HUDEP-2 (cell line): ENCODE measurements at regions not wholly inside any gene's neighbourhood (a gene's known extent, or its start where the extent isn't known, plus 50 kb on each side); places are given as distances from the start of the nearest gene placed in this dataset.
"Not testable (repeated sequence)": the region's sequence is repeated elsewhere in the genome, so short reads cannot be mapped to it uniquely, and the experiment has no call there.

ENCODE experiments used
- DNase-seq, 76 experiments: peaks; one replicate each; lab custom pipeline; 2025; ENCODE audit not compliant: unreplicated experiment in 76 of 76; lab: John Stamatoyannopoulos, UW

GRCh38 chr18:2123077-2123476, 448.2 kb downstream of the METTL4 start:
- no peak for DNase-seq

DNA sequence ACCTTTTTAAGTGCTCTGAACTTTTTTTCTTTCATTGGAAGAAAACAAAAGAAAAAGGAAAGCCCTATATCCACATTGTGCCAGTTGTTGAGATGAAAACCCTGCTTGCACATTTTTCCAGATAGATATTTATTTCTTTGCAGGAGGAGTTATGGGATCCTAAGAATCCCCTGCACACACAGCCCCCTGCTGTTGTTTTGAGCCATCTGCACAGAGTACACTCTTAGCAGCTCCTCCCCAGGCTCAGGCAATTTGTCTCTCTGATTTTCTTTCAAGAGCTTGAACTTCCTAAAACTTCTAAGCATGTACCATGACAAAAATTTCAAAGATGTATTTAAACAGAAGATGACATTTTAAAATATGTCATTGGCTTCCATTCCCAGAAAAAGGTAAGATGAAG, 436.9 kb downstream of the METTL4 start:
- no peak for DNase-seq

GRCh38 chr18:2135309-2135708, 436.0 kb downstream of the METTL4 start:
- DNase-seq, result no peak

DNA sequence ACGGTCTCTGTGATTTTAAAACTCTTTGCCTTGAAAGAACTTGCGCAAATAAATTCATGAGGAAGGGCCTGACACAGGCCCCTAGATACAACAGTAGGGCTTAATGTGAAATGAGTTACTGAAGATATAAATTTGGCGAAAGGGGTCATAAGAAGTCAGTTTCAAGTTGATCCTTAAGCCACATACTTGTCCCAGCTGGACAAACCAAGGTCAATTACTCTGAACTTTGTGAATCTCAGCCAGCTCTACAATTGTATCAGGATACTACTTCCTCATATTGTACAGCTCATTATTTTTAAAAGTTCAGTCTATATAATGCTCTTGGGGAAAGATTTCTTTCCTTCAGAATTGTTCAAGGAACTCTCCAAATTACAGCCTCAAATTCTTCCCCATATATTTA, 432.8 kb downstream of the METTL4 start:
- DNase-seq, result no peak

DNA sequence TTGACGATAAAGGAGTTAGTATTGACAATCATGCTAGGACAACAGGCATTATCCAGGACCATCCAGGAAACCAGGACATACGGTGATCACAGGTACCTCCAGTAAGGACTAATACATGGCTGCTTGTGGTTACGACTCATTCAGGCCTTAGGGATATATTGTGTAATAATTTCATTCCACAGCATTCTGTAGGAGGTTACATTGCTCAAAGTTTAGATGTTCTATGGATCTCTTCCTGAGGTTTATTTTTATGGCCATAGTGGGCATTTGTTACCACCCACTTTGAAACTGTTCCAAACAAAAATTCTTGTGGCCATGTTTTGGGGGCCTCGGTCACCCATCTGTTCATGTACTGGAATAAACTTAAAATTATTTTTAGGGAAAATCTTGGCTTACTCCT, 431.6 kb downstream of the METTL4 start:
- no peak for DNase-seq

DNA sequence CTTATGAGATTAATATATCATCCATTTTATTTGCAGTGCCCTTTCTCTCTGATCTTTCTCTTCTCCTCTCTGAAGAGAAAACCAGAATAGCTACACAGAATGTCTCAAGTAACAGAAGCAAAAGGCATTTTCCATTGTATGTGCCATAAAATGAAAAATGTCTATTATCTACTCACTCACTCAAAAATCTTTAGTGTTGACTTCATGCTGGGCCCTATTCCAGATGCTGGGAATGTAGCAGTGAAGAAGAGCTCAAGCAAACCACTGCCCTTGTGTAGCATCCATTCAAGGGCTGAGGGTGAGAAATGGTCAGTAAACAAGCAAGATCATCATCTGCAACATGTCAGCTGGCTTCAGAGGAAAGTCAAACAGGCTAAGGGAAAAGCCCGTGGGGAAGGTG, 427.7 kb downstream of the METTL4 start:
- no peak for DNase-seq

GRCh38 chr18:2144811-2145210, 426.5 kb downstream of the METTL4 start:
- no peak for DNase-seq

- DNase-seq, result no peak
Observed at GRCh38 chr18:2146092-2146491, 425.2 kb downstream of the METTL4 start.

GRCh38 chr18:2146754-2147153, 424.6 kb downstream of the METTL4 start:
- DNase-seq, result no peak

GRCh38 chr18:2147476-2148230, 423.7 kb downstream of the METTL4 start:
- DNase-seq, result no peak

DNA sequence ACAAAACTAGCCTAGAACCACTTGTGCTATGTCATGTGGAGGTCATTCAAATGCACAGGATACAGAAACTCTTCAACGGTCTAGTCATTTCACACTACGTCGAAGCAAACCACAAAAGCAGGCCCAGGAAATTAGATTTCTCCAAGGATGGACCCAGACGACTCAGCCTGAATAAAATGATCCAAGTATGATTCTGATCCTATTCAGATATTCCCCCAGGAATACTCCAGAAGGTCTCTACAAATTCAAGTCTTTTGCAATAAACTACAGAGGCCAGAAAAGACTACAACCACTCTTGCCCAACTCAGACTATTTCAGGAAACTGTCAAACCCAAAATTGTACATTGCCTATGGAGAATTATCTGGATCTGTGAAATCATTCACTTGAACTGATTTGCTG, 422.5 kb downstream of the METTL4 start:
- DNase-seq, result no peak

DNA sequence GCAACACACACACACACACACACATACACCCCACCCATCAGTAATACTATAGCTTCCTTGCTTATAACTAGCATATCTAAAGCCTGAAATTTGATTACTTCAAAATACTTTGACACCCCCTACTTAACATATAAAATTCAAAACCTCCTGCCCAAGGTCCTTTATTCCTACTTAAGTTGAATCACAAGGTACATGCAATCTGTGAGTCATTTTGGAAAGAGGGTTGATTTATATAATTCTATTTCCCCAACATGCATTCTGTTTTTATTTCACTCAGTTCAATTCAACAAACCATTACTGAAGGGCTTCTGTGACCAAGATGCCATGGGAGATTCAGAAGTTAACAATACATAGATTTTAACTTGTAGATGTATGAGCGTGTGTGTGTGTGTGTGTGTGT, 420.7 kb downstream of the METTL4 start:
- no peak for DNase-seq

DNA sequence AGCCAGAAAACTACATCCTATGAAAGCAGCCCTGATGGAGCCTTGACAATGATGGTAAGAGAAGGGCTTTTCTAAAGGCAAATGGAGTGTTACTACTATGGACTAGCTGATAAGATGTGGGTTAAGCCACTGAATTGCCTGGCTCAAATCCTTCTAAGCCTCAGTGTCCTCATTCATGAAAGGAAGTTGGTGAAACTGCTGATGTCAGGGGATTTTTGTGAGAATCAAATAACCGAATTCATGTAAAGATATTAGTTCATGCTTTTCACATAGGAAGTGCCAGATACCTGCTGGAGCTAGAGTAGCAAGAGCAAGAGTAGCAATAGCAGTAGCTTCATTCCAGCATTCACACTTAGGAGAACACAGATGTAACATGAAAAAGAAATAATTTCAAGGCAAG, 417.0 kb downstream of the METTL4 start:
- DNase-seq, result no peak

- DNase-seq, result no peak
Observed at GRCh38 chr18:2164644-2165550, 406.4 kb downstream of the METTL4 start.

DNA sequence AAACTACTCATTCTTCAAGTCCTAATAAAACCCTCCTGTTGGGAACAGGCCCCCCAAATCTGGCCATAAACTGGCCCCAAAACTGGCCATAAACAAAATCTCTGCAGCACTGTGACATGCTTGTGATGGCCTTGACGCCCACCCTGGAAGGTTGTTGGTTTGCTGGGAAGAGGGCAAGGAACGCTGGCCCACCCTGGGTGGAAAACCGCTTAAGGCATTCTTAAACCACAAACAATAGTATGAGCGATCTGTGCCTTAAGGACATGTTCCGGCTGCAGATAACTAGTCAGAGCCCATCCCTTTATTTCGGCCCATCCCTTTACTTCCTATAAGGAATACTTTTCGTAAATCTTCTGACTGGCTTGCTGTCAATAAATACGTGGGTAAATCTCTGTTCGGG, 404.4 kb downstream of the METTL4 start:
- not testable (repeated sequence) for DNase-seq

DNA sequence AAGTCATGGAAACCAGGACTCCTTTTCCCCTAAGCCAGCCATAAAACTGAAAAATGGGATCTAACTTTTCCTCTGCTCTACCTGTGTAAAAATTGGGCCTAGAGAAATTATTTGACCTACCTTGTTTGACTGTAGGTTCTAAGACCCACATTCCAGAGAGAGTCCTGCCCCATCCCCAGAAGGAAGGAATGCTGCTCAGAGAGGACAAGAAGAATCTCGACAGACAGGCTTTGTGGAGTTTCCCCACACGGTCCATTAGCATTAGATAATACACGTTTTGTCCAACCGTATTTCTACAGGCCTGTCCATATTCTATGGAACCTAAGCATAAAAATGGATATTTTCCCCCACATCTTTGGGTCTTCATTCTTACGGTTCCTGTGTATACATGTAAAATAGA, 403.3 kb downstream of the METTL4 start:
- DNase-seq, result no peak

DNA sequence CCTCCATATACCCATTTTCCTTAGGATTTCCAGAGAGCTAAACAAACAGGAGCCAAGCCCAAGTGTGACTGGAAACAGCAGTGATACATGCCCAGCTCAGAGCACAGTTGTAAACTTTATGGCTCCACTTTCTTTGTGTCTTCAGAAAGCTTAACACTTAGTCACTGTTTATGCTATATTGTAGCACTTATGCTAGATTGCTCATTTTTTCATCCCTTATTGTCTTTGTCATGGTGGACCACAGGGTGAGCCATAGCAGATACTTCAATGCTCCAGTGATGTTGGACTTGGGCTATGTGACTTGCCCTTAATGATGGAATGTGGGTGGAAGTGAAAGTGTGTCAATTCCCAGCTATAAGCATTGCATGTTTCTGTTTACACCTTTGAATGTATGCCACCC, 401.6 kb downstream of the METTL4 start:
- no peak for DNase-seq

- no peak for DNase-seq
Observed at GRCh38 chr18:2171840-2172625, 399.3 kb downstream of the METTL4 start.

GRCh38 chr18:2172881-2173280, 398.4 kb downstream of the METTL4 start:
- DNase-seq, result no peak

GRCh38 chr18:2173486-2173885, 397.8 kb downstream of the METTL4 start:
- DNase-seq, result no peak

- no peak for DNase-seq
Observed at GRCh38 chr18:2178036-2178435, 393.3 kb downstream of the METTL4 start.
